CD4-positive, CD25-positive, alpha-beta regulatory T cell (primary cell): ENCODE measurements at regions not wholly inside any gene's neighbourhood (a gene's known extent, or its start where the extent isn't known, plus 50 kb on each side); places are given as distances from the start of the nearest gene placed in this dataset.
A peak's percentile ranks its signal among the peaks of the same experiment; 100 is the strongest.

ENCODE experiments used
- ATAC-seq, 2 donors: fragments of 150-1000 bp; cut with Tn5 transposase; one replicate each; pipeline ENCODE4 v1.10.0; 2021; ENCODE audit warnings: low read depth in 2 of 2, moderate number of reproducible peaks in 2 of 2, moderate library complexity in 1 of 2
- DNase-seq, 3 donors: peaks; one replicate each; pipeline versions ENCODE4 v3.0.0 to v3.0.0-alpha.2; 2012 to 2022; ENCODE audit warnings: mixed read lengths in 1 of 3
- H3K27ac ChIP-seq: one replicate; pipeline ENCODE4 v1.7.0; 2013; ENCODE audit warnings: mild to moderate bottlenecking, low read length; ENCODE audit not compliant: insufficient read depth, poor library complexity, severe bottlenecking
- H3K27me3 ChIP-seq: one replicate; pipeline ENCODE4 v1.7.0; 2013; ENCODE audit warnings: low read length; ENCODE audit not compliant: control insufficient read depth, insufficient read depth
- H3K36me3 ChIP-seq: one replicate; pipeline ENCODE4 v1.7.0; 2013; ENCODE audit warnings: mild to moderate bottlenecking, low read length, moderate library complexity; ENCODE audit not compliant: control insufficient read depth, insufficient read depth
- H3K4me1 ChIP-seq: 2 replicates; pipeline ENCODE4 v1.7.0; 2013; ENCODE audit warnings: mild to moderate bottlenecking, low read length; ENCODE audit not compliant: insufficient read depth, control insufficient read depth, poor library complexity, severe bottlenecking
- H3K4me3 ChIP-seq: one replicate; pipeline ENCODE4 v1.7.0; 2013; ENCODE audit warnings: low read depth, mild to moderate bottlenecking, low read length, moderate library complexity
- H3K9me3 ChIP-seq, 2 experiments: 1 replicate in 1 of 2; 2 replicates in 1 of 2; pipeline ENCODE4 v1.7.0; 2013; ENCODE audit warnings: low read length in 2 of 2, mild to moderate bottlenecking in 1 of 2, moderate library complexity in 1 of 2; ENCODE audit not compliant: control insufficient read depth in 2 of 2
- H3K27ac Mint-ChIP-seq, 3 donors: one replicate each; pipeline ENCODE4 v1.8.0; 2020 to 2022; ENCODE audit warnings: mild to moderate bottlenecking in 3 of 3, mixed read lengths in 3 of 3, moderate library complexity in 2 of 3
- H3K27me3 Mint-ChIP-seq: one replicate; pipeline ENCODE4 v1.8.0; 2022; ENCODE audit warnings: mild to moderate bottlenecking, mixed read lengths
- H3K36me3 Mint-ChIP-seq: one replicate; pipeline ENCODE4 v1.8.0; 2020; ENCODE audit warnings: mixed read lengths
- H3K4me1 Mint-ChIP-seq, 4 donors: one replicate each; pipeline ENCODE4 v1.8.0; 2020 to 2022; ENCODE audit warnings: mixed read lengths in 4 of 4, mild to moderate bottlenecking in 1 of 4
- H3K4me3 Mint-ChIP-seq, 4 donors: one replicate each; pipeline ENCODE4 v1.8.0; 2020 to 2022; ENCODE audit warnings: mild to moderate bottlenecking in 4 of 4, mixed read lengths in 4 of 4, moderate library complexity in 3 of 4
- H3K9me3 Mint-ChIP-seq, 7 donors: one replicate each; pipeline ENCODE4 v1.8.0; 2020 to 2022; ENCODE audit warnings: mixed read lengths in 7 of 7, mild to moderate bottlenecking in 3 of 7, moderate library complexity in 2 of 7

DNA sequence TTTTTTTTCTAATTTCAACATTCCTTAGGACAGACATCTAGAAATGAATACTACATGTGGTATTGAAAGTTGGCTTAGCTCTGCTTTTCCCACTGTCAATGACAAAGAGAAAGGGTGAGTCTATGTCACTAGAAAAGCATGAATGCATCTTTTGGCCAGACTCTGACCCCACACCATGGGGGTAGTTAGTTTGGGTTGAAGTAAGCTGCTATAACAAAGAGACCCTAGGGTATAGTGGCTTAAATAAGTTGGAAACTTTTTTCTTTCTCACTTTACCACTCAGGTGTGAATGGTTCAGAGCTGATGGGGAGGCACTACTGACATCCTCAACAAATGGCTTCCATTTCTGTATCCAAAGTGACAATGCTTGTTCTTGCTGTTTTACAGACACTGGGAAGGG is 161.5 kb downstream of the DLEU7 start:
- Histone ChIP-seq H3K27ac (no peak overlapping the region), H3K36me3 (no peaks in the 10 kb centered on the region)
- ATAC-seq = no peak

DNA sequence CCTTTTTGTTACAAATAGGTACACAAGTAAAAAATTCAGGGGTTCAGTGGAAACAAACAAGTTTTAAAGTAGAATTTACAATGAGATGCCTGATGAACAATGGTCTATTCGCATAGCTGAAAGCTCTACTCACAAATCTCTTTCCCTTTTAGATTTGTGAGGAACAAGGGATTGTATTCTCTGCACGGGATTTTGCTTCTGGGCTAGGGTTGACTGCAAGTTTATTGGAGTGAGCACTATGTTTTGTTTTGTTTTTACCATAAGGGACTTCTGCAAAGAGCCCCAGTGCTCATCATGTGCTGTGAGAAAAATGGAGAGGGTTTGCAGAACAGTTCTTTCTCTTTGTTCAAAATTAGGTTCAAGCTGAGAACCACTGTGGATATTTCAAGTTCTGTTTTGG is 160.5 kb downstream of the DLEU7 start:
- peaks cover 11% of the 10 kb centered on the region for H3K27me3 Mint-ChIP-seq
- Histone ChIP-seq H3K9me3 (no peaks in the 10 kb centered on the region), H3K27me3 (peaks cover 1% of the 10 kb centered on the region), H3K36me3 (no peaks in the 10 kb centered on the region), H3K27ac (no peak overlapping the region), H3K4me3 (no peak overlapping the region), H3K4me1 (no peaks in the 10 kb centered on the region)
- H3K36me3 Mint-ChIP-seq = peaks cover 5% of the 10 kb centered on the region
- H3K9me3 Mint-ChIP-seq = peaks cover 0 to 2% (median 0%) of the 10 kb centered on the region in 7 donors
- peak overlapping the region in 1 of 4 donors; percentile 27 for H3K4me3 Mint-ChIP-seq
- peaks cover 6 to 10% (median 8%) of the 10 kb centered on the region in 4 donors for H3K4me1 Mint-ChIP-seq
- ATAC-seq (no peak), DNase-seq (no peak)
- H3K27ac Mint-ChIP-seq = no peak overlapping the region

More for the DNA sequence above, 161.5 kb downstream of the DLEU7 start:
- Mint-ChIP-seq H3K4me1 (peaks cover 6 to 8% (median 7%) of the 10 kb centered on the region in 4 donors), H3K9me3 (peaks cover 0 to 2% (median 0%) of the 10 kb centered on the region in 7 donors), H3K27me3 (peaks cover 11% of the 10 kb centered on the region), H3K4me3 (no peak overlapping the region), H3K36me3 (peaks cover 5% of the 10 kb centered on the region), H3K27ac (no peak overlapping the region)
- Histone ChIP-seq H3K4me3 (no peak overlapping the region), H3K4me1 (no peaks in the 10 kb centered on the region), H3K27me3 (peaks cover 1% of the 10 kb centered on the region), H3K9me3 (no peaks in the 10 kb centered on the region)
- no peak for DNase-seq

DNA sequence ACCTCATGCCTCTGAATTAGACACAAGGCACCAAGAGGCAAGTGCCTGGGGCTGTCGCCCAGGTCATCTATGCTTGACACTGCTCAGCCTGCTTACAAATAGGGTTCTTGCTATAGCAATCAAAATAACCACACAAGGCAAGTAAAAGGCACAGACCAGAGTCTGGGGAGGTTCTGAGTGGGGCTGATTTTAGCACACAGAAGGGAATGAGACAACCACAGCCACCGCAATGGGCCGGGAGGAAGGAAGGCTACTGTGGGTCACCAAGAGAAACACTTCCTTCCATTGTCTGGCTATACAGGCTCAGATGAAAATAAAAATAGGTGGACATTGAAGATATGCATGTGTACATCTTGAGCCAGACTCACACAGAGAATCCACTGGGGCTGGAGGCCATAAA is 159.1 kb downstream of the DLEU7 start:
- peaks cover 6 to 10% (median 8%) of the 10 kb centered on the region in 4 donors for H3K4me1 Mint-ChIP-seq
- ATAC-seq (no peak), DNase-seq (no peak)
- peak overlapping the region in 1 of 3 donors; percentile 1 for H3K27ac Mint-ChIP-seq
- H3K36me3 Mint-ChIP-seq = peaks cover 5% of the 10 kb centered on the region
- H3K9me3 Mint-ChIP-seq = peaks cover 0 to 2% (median 0%) of the 10 kb centered on the region in 7 donors
- H3K4me3 ChIP-seq = no peak overlapping the region
- H3K27me3 ChIP-seq = peaks cover 1% of the 10 kb centered on the region
- peak overlapping the region in 1 of 4 donors; percentile 10 for H3K4me3 Mint-ChIP-seq
- no peaks in the 10 kb centered on the region for H3K9me3 ChIP-seq
- peaks cover 11% of the 10 kb centered on the region for H3K27me3 Mint-ChIP-seq
- no peaks in the 10 kb centered on the region for H3K4me1 ChIP-seq
- H3K27ac ChIP-seq = no peak overlapping the region
- H3K36me3 ChIP-seq = no peaks in the 10 kb centered on the region

DNA sequence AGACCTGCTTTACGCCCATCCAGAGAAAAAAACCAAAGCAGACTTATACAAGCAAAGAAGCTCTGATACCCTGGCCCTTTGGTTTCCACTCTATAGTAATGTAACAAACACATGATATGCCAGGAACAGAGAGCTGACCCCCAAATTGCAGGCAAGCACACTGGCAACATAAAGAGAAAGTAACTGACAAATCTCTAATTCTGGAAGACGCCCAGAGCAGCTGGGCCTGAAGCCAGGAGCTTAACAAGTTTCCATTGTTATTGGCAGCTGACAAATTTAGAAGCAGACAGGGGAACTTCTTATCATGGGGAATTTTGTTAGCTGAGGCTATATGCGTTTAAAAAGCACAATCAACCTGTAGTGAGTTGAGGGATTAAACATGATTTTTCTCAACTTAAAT is 158.0 kb downstream of the DLEU7 start:
- H3K4me1 Mint-ChIP-seq = peaks cover 6 to 10% (median 8%) of the 10 kb centered on the region in 4 donors
- H3K36me3 ChIP-seq = no peaks in the 10 kb centered on the region
- H3K4me3 Mint-ChIP-seq = no peak overlapping the region
- peaks cover 4% of the 10 kb centered on the region for H3K36me3 Mint-ChIP-seq
- no peak overlapping the region for H3K27ac Mint-ChIP-seq
- H3K27ac ChIP-seq = no peak overlapping the region
- ATAC-seq (no peak), DNase-seq (no peak)
- H3K9me3 ChIP-seq = no peaks in the 10 kb centered on the region
- H3K27me3 ChIP-seq = peaks cover 1% of the 10 kb centered on the region
- H3K4me3 ChIP-seq = no peak overlapping the region
- peaks cover 10% of the 10 kb centered on the region for H3K27me3 Mint-ChIP-seq
- no peaks in the 10 kb centered on the region for H3K4me1 ChIP-seq
- H3K9me3 Mint-ChIP-seq = peaks cover 0 to 2% (median 0%) of the 10 kb centered on the region in 7 donors

DNA sequence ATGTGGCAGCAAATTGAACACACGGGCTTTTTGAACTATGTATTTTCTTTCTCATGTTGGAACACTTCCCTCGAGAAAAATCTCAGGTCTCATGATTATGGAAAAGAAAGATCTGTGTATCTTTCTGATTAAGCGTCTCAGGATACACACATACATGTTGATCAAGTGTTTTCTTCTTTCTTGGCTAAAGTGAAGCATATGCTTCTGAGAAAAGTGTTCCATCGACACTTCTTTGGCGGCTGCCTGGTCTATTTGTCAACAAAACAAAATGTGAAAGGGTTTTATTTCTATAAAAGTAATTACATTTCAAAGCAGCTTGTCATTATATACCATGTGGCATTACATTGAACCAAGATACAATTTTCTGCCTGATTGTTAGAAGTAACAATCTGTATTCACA is 157.5 kb downstream of the DLEU7 start:
- Histone ChIP-seq H3K27ac (no peak overlapping the region), H3K9me3 (no peaks in the 10 kb centered on the region), H3K36me3 (no peaks in the 10 kb centered on the region), H3K27me3 (peaks cover 1% of the 10 kb centered on the region), H3K4me1 (no peaks in the 10 kb centered on the region), H3K4me3 (no peak overlapping the region)
- Mint-ChIP-seq H3K36me3 (no peaks in the 10 kb centered on the region), H3K4me3 (no peak overlapping the region), H3K27ac (no peak overlapping the region), H3K27me3 (peaks cover 6% of the 10 kb centered on the region), H3K4me1 (peaks cover 6 to 10% (median 8%) of the 10 kb centered on the region in 4 donors), H3K9me3 (no peaks in the 10 kb centered on the region)
- ATAC-seq (no peak), DNase-seq (no peak)

DNA sequence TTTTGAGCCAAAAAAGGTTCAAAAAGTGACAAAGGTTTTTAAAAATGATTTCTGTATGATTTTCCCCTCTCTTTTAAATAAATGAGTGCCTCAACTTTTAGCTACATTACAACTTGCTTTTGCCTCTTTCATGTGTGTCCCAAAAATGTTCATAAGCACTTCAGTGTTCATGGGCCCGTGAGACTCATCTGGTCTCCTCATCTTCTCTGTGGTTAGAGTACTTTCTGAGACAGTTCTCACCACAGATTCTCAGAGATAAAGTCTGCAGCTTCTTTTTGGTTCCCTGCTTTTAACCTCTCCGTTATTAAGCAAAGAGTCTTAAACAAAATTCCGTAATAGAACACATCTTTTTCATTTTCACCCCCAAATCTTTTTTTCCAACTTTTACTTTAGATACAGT is 156.9 kb downstream of the DLEU7 start:
- peaks cover 6% of the 10 kb centered on the region for H3K27me3 Mint-ChIP-seq
- DNase-seq (peak in 1 of 3 donors; percentile 47), ATAC-seq (no peak)
- H3K9me3 ChIP-seq = no peaks in the 10 kb centered on the region
- H3K36me3 ChIP-seq = no peaks in the 10 kb centered on the region
- no peak overlapping the region for H3K4me3 ChIP-seq
- H3K27ac Mint-ChIP-seq = peak overlapping the region in 1 of 3 donors; percentile 11
- H3K4me1 Mint-ChIP-seq = peaks cover 6 to 10% (median 8%) of the 10 kb centered on the region in 4 donors
- H3K4me1 ChIP-seq = no peaks in the 10 kb centered on the region
- H3K9me3 Mint-ChIP-seq = no peaks in the 10 kb centered on the region
- no peaks in the 10 kb centered on the region for H3K36me3 Mint-ChIP-seq
- no peak overlapping the region for H3K27ac ChIP-seq
- no peak overlapping the region for H3K4me3 Mint-ChIP-seq
- H3K27me3 ChIP-seq = peaks cover 1% of the 10 kb centered on the region

DNA sequence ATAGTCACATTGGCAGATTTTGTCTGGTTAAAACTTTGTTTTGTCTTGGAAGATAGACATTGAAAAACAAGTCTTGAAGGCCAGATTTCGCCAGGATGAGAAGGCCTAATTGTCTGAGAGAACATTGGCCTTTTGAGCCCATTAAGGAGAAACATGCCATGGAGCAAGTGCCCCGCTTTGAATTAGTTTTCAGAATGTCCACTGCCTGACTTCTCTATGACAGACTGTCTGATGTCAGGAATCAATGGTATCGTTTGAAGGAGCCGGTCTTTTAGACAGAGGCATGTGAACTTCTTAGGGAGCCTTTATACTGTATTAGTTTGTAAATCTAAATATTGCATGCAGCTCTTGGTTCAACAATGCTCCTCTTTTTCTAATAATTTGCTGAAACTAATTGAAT is 155.9 kb downstream of the DLEU7 start:
- Mint-ChIP-seq H3K27ac (no peak overlapping the region), H3K4me1 (peaks cover 6 to 10% (median 8%) of the 10 kb centered on the region in 4 donors), H3K9me3 (peaks cover 0 to 3% (median 0%) of the 10 kb centered on the region in 7 donors), H3K4me3 (no peak overlapping the region), H3K27me3 (peaks cover 6% of the 10 kb centered on the region), H3K36me3 (no peaks in the 10 kb centered on the region)
- Histone ChIP-seq H3K27ac (no peak overlapping the region), H3K27me3 (peaks cover under 1% of the 10 kb centered on the region), H3K9me3 (no peaks in the 10 kb centered on the region), H3K4me1 (no peaks in the 10 kb centered on the region), H3K4me3 (no peak overlapping the region), H3K36me3 (no peaks in the 10 kb centered on the region)
- DNase-seq (no peak), ATAC-seq (no peak)

DNA sequence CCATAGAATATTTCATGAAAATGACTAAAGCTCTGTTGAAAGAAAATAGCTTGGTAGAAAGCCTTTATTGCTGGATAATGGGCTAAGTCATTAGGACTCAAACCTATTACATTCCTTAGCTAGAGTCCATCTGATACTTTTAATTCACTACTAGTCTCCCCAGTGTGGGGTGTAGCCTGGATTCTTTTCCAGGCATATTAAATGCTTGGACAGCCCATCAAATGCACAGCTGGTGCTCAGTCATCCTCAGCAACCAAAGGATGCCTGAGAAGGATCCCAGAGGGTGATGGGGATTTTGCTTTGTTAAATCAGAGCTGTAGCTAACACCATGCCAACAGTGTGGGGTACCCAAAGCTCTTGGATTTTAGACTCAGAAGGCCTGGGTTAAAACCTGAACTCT is 153.5 kb downstream of the DLEU7 start:
- DNase-seq = no peak
- peaks cover 6 to 10% (median 8%) of the 10 kb centered on the region in 4 donors for H3K4me1 Mint-ChIP-seq
- H3K9me3 ChIP-seq = no peaks in the 10 kb centered on the region

More for the DNA sequence above, 153.5 kb downstream of the DLEU7 start:
- no peak for ATAC-seq
- Mint-ChIP-seq H3K9me3 (peaks cover 0 to 3% (median 0%) of the 10 kb centered on the region in 7 donors), H3K27ac (no peak overlapping the region), H3K36me3 (no peaks in the 10 kb centered on the region), H3K4me3 (no peak overlapping the region), H3K27me3 (peaks cover 4% of the 10 kb centered on the region)
- Histone ChIP-seq H3K4me1 (no peaks in the 10 kb centered on the region), H3K27ac (no peak overlapping the region), H3K4me3 (no peak overlapping the region), H3K27me3 (no peaks in the 10 kb centered on the region), H3K36me3 (no peaks in the 10 kb centered on the region)
